Erythroblast (primary cell): ENCODE measurements at regions not wholly inside any gene's neighbourhood (a gene's known extent, or its start where the extent isn't known, plus 50 kb on each side); places are given as distances from the start of the nearest gene placed in this dataset.

Experiments
- GATA1 ChIP-seq: IDR thresholded peaks from 2 replicates; pipeline ENCODE4 v1.6.1; 2011; ENCODE audit warnings: low read depth, mild to moderate bottlenecking, control low read depth, low read length, moderate library complexity
- POLR2A ChIP-seq: IDR thresholded peaks from 2 replicates; pipeline ENCODE4 v1.6.1; 2011; ENCODE audit warnings: mild to moderate bottlenecking, low read length

GRCh38 chr6:67212584-67212983 lies 1422.5 kb upstream of the ADGRB3 start:
- TF ChIP-seq POLR2A = no peak
- no peak for TF ChIP-seq GATA1
